Stimulated activated CD4-positive, alpha-beta T cell treated with anti-CD3 and anti-CD28 coated beads, Interleukin-2, amount 100 ng/mL, for 48 hours (primary cell): ENCODE measurements at regions not wholly inside any gene's neighbourhood (a gene's known extent, or its start where the extent isn't known, plus 50 kb on each side); places are given as distances from the start of the nearest gene placed in this dataset.

Source experiments
- DNase-seq, 2 donors: peaks; one replicate each; pipeline ENCODE4 v3.0.0-alpha.2; 2020

- no peak for DNase-seq
These were observed 95.4 kb downstream of the LSM3 start for GRCh38 chr3:14273901-14274611.

GRCh38 chr3:14274612-14274936, 96.0 kb downstream of the LSM3 start:
- DNase-seq = no peak

- no peak for DNase-seq
These were observed 96.7 kb downstream of the LSM3 start for GRCh38 chr3:14274999-14275961.

GRCh38 chr3:14275962-14276909, 97.6 kb downstream of the LSM3 start:
- no peak for DNase-seq

GRCh38 chr3:14277557-14277956, 98.9 kb downstream of the LSM3 start:
- DNase-seq = no peak

GRCh38 chr3:14278265-14278798, 99.7 kb downstream of the LSM3 start:
- DNase-seq = no peak

- DNase-seq = no peak
These were observed 100.4 kb downstream of the LSM3 start for GRCh38 chr3:14278799-14279625.

- DNase-seq = no peak
These were observed 101.0 kb downstream of the LSM3 start for GRCh38 chr3:14279626-14280061.

- DNase-seq = no peak
These were observed 101.7 kb downstream of the LSM3 start for GRCh38 chr3:14280326-14280725.

- DNase-seq = no peak
These were observed 102.4 kb downstream of the LSM3 start for GRCh38 chr3:14281053-14281452.

- no peak for DNase-seq
These were observed 103.5 kb downstream of the LSM3 start for GRCh38 chr3:14282001-14282705.

GRCh38 chr3:14282706-14283075, 104.1 kb downstream of the LSM3 start:
- DNase-seq = no peak

GRCh38 chr3:14283092-14283812, 104.6 kb downstream of the LSM3 start:
- DNase-seq = no peak

- DNase-seq = no peak
These were observed 105.3 kb downstream of the LSM3 start for GRCh38 chr3:14283813-14284438.

GRCh38 chr3:14284694-14285547, 106.3 kb downstream of the LSM3 start:
- DNase-seq = no peak

- no peak for DNase-seq
These were observed 106.9 kb downstream of the LSM3 start for GRCh38 chr3:14285548-14285925.

- no peak for DNase-seq
These were observed 108.4 kb downstream of the LSM3 start for GRCh38 chr3:14286887-14287500.

- DNase-seq = no peak
These were observed 109.7 kb downstream of the LSM3 start for GRCh38 chr3:14288177-14288788.
